ENCODE measurements at regions not wholly inside any gene's neighbourhood (a gene's known extent, or its start where the extent isn't known, plus 50 kb on each side); places are given as distances from the start of the nearest gene placed in this dataset.
"Not testable (repeated sequence)": the region's sequence is repeated elsewhere in the genome, so short reads cannot be mapped to it uniquely, and the experiment has no call there.

DNA sequence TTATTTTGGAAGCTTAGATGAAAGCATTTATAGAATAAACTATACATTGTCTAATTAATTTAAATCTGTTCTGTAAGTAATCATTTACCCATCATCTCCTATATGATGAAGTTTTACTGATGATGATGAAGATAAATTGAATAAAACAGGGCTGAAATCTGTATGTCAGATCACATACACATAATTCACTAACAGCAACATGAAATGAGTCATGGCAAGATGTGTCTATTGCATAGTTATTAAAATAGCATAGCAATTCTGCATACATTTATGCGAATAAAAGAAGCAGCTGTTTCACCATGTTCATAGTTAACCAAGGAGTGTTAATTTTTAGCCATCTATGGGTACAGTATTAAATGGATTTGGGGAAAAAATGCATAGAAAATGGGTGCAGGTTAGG, 424.9 kb downstream of the LIG4 start:
- no peak for TF ChIP-seq POLR2A (IDR thresholded peaks at IDR 0.05)
- TF ChIP-seq CTCF (IDR thresholded peaks at IDR 0.05), result no peak
- 89 to 96% methylated on average over 1 of the region's 1 CpG for WGBS, 2 donors
- H3K9me3 ChIP-seq, result no peaks in the 10 kb centered on the region
- no peak overlapping the region for H3K4me3 ChIP-seq (replicated peaks in 1 of 3)
- H3K27me3 ChIP-seq, result no peaks in the 10 kb centered on the region
- no peaks in the 10 kb centered on the region for H3K4me1 ChIP-seq
- no peak for DNase-seq
- H3K27ac ChIP-seq, result no peak overlapping the region
- no peaks in the 10 kb centered on the region for H3K36me3 ChIP-seq
- intact Hi-C loops (cut with DNase I), result no loop called here

GRCh38 chr13:107788464-107789165, 426.7 kb downstream of the LIG4 start:
- Histone ChIP-seq H3K4me1 (no peaks in the 10 kb centered on the region), H3K9me3 (no peaks in the 10 kb centered on the region), H3K27ac (no peak overlapping the region), H3K4me3 (replicated peaks in 1 of 3) (no peak overlapping the region), H3K36me3 (no peaks in the 10 kb centered on the region), H3K27me3 (no peaks in the 10 kb centered on the region)
- 84 to 85% methylated on average over 8 of the region's 8 CpGs for WGBS, 2 donors
- TF ChIP-seq CTCF (IDR thresholded peaks at IDR 0.05) (no peak), POLR2A (IDR thresholded peaks at IDR 0.05) (no peak)
- intact Hi-C loops (cut with DNase I), result no loop called here
- DNase-seq, result no peak

GRCh38 chr13:107782646-107783045, 432.7 kb downstream of the LIG4 start:
- H3K9me3 ChIP-seq; DNase-seq; H3K4me3 ChIP-seq (replicated peaks in 1 of 3); H3K36me3 ChIP-seq; H3K27ac ChIP-seq; H3K4me1 ChIP-seq; H3K27me3 ChIP-seq; intact Hi-C loops (cut with DNase I): not testable (repeated sequence)
- 96 to 97% methylated on average over 10 to 15 of the region's 39 CpGs for WGBS, 2 donors

GRCh38 chr13:107778094-107778493, 437.2 kb downstream of the LIG4 start:
- H3K4me1 ChIP-seq, result no peaks in the 10 kb centered on the region
- H3K36me3 ChIP-seq, result no peaks in the 10 kb centered on the region
- no peak overlapping the region for H3K27ac ChIP-seq
- 65 to 80% methylated on average over 1 of the region's 1 CpG for WGBS, 2 donors
- no peaks in the 10 kb centered on the region for H3K9me3 ChIP-seq
- TF ChIP-seq CTCF (IDR thresholded peaks at IDR 0.05) (no peak), POLR2A (IDR thresholded peaks at IDR 0.05) (no peak)
- H3K4me3 ChIP-seq (replicated peaks in 1 of 3), result no peak overlapping the region
- intact Hi-C loops (cut with DNase I), result no loop called here
- DNase-seq, result no peak
- H3K27me3 ChIP-seq, result no peaks in the 10 kb centered on the region

DNA sequence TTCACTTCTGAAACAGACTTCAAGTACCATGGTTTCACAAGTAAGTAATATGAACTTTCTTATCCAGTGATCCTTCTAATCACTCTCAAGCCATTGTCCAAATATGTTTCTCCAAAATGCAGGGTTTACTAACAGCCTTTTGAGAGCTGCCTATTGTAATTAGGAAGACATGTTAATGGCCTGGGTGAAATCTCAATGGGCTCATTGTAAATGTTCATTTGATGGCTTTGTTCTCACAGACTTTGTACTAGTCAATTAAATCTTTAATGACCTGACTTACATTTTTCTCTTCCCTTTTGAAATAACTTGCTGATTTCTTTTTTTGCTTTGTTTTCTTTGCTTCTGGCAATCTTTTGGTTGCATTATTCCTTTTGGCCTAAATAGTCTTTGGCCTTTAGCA, 444.8 kb downstream of the LIG4 start:
- Histone ChIP-seq H3K36me3 (no peaks in the 10 kb centered on the region), H3K27me3 (no peaks in the 10 kb centered on the region), H3K27ac (no peak overlapping the region), H3K9me3 (no peaks in the 10 kb centered on the region), H3K4me3 (replicated peaks in 1 of 3) (no peak overlapping the region), H3K4me1 (no peaks in the 10 kb centered on the region)
- no peak for TF ChIP-seq POLR2A (IDR thresholded peaks at IDR 0.05)
- no peak for TF ChIP-seq CTCF (IDR thresholded peaks at IDR 0.05)
- intact Hi-C loops (cut with DNase I), result no loop called here
- DNase-seq, result no peak

DNA sequence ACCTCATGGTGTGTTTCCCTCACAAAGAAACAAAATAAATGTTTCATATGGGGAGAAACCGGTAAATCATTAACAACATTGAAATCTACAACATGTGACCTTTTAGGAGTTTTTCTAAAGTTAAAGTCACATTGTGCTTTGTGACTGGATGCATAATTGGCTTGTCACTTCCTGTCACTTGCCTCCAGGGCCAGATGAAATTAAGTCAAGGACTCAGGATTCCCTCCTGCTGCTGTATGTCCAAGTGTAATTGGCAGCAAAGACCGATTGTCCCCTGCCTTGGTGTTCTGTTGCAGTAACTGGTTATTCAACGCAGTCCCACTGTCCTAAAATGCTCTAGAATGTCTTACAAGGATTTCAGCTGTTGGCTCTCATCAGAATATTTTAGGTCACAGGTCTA, 448.2 kb downstream of the LIG4 start:
- intact Hi-C loops (cut with DNase I), result no loop called here
- WGBS, 2 donors, result 83 to 84% methylated on average over 3 of the region's 3 CpGs
- TF ChIP-seq POLR2A (IDR thresholded peaks at IDR 0.05) (no peak), CTCF (IDR thresholded peaks at IDR 0.05) (no peak)
- Histone ChIP-seq H3K27me3 (no peaks in the 10 kb centered on the region), H3K4me3 (replicated peaks in 1 of 3) (no peak overlapping the region), H3K9me3 (no peaks in the 10 kb centered on the region), H3K27ac (no peak overlapping the region), H3K4me1 (no peaks in the 10 kb centered on the region), H3K36me3 (no peaks in the 10 kb centered on the region)
- no peak for DNase-seq

Data from thyroid gland (tissue), 4 donors.